Gastroesophageal sphincter (tissue), 4 donors: ENCODE measurements at regions not wholly inside any gene's neighbourhood (a gene's known extent, or its start where the extent isn't known, plus 50 kb on each side); places are given as distances from the start of the nearest gene placed in this dataset.

Source experiments
- ATAC-seq: fragments of 150-250 bp; one replicate; pipeline ENCODE4 v1.9.1; 2016; ENCODE audit warnings: mild to moderate bottlenecking, moderate library complexity
- H3K27ac ChIP-seq, 4 donors: fragments of 200-600 bp; sonication (generic) in 3 of 4; 1 replicate in 3 of 4; 2 replicates in 1 of 4; pipeline ENCODE4 v1.5.1; 2016 to 2019
- H3K27me3 ChIP-seq: fragments of 200-600 bp; sonication (generic); one replicate; pipeline ENCODE4 v1.5.1; 2019
- H3K36me3 ChIP-seq, 2 donors: fragments of 200-600 bp; sonication (generic); one replicate each; pipeline ENCODE4 v1.5.1; 2019; ENCODE audit warnings: control low read depth in 1 of 2
- H3K4me1 ChIP-seq, 3 donors: fragments of 200-600 bp; sonication (generic); 1 replicate in 2 of 3; 2 replicates in 1 of 3; pipeline ENCODE4 v1.5.1; 2016 to 2019; ENCODE audit warnings: control low read depth in 2 of 3
- H3K4me3 ChIP-seq, 2 donors: fragments of 200-600 bp; sonication (generic); one replicate each; pipeline ENCODE4 v1.5.1; 2019; ENCODE audit warnings: mild to moderate bottlenecking in 1 of 2, moderate library complexity in 1 of 2
- H3K9me3 ChIP-seq, 3 donors: fragments of 200-600 bp; sonication (generic); one replicate each; pipeline ENCODE4 v1.5.1; 2017 to 2019; ENCODE audit warnings: control low read depth in 2 of 3
- CTCF ChIP-seq, 4 experiments: fragments of 200-600 bp in 2 of 4; fragments of 450-650 bp in 2 of 4; sonication (generic) in 1 of 4; IDR thresholded peaks; one replicate each; pipeline ENCODE4 v1.5.1; 2017 to 2019; ENCODE audit warnings: antibody characterized with exemption in 4 of 4, mild to moderate bottlenecking in 2 of 4, moderate library complexity in 2 of 4
- EP300 ChIP-seq: sonication (generic); formaldehyde crosslinking; IDR thresholded peaks from one replicate; pipeline ENCODE4 v1.6.1; 2017; ENCODE audit warnings: antibody characterized with exemption, mild to moderate bottlenecking
- POLR2A ChIP-seq, 2 donors: fragments of 450-650 bp; IDR thresholded peaks; one replicate each; pipeline ENCODE4 v1.6.1; 2017; ENCODE audit warnings: antibody characterized with exemption in 2 of 2, mild to moderate bottlenecking in 2 of 2, moderate library complexity in 1 of 2
- POLR2AphosphoS5 ChIP-seq: sonication (generic); formaldehyde crosslinking; IDR thresholded peaks from one replicate; pipeline ENCODE4 v1.6.1; 2017; ENCODE audit warnings: antibody characterized with exemption
- WGBS, 2 donors: methylation state at CpG; one replicate each; pipeline ENCODE4 v1.1.5; 2018; ENCODE audit warnings: low coverage in 1 of 2; 5-methylcytosine and 5-hydroxymethylcytosine counted together

DNA sequence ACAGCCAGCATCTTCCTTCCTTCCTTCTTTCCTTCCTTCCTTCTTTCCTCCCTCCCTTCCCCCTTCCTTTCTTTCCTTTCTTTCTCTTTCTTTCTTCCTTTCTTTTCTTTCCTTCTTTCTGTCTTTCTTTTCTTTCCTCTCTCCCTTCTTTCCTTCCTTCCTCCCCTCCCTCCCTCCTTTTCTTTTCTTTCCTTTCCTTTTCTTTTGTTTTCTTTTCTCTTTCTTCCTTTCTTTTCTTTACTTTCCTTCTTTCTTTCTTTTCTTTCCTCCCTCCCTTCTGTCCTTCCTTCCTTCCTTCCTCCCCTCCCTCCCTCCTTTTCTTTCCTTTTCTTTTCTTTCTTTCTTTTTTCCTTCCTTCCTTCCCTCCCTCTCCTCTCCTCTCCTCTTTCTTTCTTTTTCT is 296.0 kb upstream of the LRRTM4 start:
- TF ChIP-seq POLR2A (IDR thresholded peaks at IDR 0.05) (no peak), CTCF (IDR thresholded peaks at IDR 0.05) (no peak), POLR2AphosphoS5 (no peak), EP300 (no peak)
- no peak for ATAC-seq
- Histone ChIP-seq H3K4me1 (no peaks in the 10 kb centered on the region), H3K27me3 (no peaks in the 10 kb centered on the region), H3K36me3 (no peaks in the 10 kb centered on the region), H3K9me3 (no peaks in the 10 kb centered on the region), H3K4me3 (no peak overlapping the region), H3K27ac (no peak overlapping the region)

DNA sequence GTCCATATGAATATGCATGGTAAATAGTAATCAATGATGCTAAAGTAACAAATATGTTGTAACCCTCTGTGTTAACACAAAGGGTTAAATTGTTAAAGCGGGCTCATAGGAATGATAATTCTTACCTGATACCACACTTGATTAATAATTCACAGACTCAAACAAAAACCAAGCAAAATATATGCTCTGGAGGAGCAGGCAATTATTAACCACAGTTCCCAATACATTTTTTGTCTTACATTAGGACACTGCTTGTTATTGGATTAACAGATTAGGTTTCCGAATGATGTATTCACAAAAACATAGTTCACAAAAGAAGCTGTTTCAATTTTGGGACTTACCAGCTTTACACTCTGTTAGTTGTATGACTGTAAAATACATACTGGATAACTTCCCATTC is 300.9 kb upstream of the LRRTM4 start:
- Histone ChIP-seq H3K9me3 (peaks cover 0 to 7% (median 0%) of the 10 kb centered on the region in 3 donors), H3K4me1 (no peaks in the 10 kb centered on the region), H3K4me3 (no peak overlapping the region), H3K27ac (no peak overlapping the region), H3K36me3 (no peaks in the 10 kb centered on the region), H3K27me3 (no peaks in the 10 kb centered on the region)
- ATAC-seq = no peak
- WGBS, 2 donors = 40 to 58% methylated on average over 1 to 2 of the region's 2 CpGs
- TF ChIP-seq POLR2A (IDR thresholded peaks at IDR 0.05) = no peak
- no peak for TF ChIP-seq POLR2AphosphoS5
- TF ChIP-seq CTCF (IDR thresholded peaks at IDR 0.05) = no peak
- TF ChIP-seq EP300 = no peak

DNA sequence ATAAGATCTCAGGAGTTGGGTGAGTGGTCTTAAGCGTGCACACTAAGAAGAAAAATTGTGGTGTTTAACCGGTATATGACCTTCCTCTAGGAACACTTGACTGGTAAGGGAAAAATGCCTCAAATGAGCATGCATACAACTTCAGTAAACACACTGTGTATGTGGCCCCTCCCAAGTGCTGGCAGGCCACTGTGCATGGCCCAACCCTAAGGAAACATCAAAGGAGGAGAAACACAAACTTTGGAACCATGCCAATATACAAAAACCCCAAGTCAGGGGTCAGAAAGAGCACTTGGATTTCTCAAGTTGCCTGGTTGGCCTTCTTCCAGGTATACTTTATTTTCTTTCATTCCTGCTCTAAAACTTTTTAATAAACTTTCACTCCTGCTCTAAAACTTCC is 308.9 kb upstream of the LRRTM4 start:
- Histone ChIP-seq H3K4me3 (no peak overlapping the region), H3K36me3 (no peaks in the 10 kb centered on the region), H3K27me3 (no peaks in the 10 kb centered on the region), H3K27ac (no peak overlapping the region), H3K4me1 (no peaks in the 10 kb centered on the region), H3K9me3 (peaks cover 0 to 8% (median 0%) of the 10 kb centered on the region in 3 donors)
- WGBS, 2 donors = 88 to 100% methylated on average over 2 of the region's 2 CpGs
- TF ChIP-seq POLR2AphosphoS5 (no peak), EP300 (no peak), POLR2A (IDR thresholded peaks at IDR 0.05) (no peak), CTCF (IDR thresholded peaks at IDR 0.05) (no peak)
- ATAC-seq = no peak

DNA sequence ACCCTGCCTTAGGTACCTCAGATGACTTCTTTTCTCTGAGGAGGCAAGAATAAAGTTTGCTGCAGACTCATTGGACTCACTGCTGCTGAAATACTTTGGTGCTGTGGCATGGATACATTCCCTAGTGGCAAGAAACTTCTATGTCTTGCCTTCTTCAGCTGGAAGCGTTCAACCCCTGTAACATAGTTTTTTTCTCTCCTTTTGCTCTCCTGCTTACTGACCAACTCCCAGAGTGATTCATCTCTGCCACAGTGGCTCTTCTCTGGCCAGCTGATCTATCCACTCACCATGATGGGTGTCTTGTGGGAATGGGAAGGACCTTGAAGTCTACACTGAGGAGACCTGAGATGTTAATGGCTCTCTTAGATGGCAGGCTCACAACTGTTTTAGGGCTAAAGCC is 309.3 kb upstream of the LRRTM4 start:
- ATAC-seq = no peak
- TF ChIP-seq CTCF (IDR thresholded peaks at IDR 0.05) (no peak), EP300 (no peak), POLR2A (IDR thresholded peaks at IDR 0.05) (no peak), POLR2AphosphoS5 (no peak)

DNA sequence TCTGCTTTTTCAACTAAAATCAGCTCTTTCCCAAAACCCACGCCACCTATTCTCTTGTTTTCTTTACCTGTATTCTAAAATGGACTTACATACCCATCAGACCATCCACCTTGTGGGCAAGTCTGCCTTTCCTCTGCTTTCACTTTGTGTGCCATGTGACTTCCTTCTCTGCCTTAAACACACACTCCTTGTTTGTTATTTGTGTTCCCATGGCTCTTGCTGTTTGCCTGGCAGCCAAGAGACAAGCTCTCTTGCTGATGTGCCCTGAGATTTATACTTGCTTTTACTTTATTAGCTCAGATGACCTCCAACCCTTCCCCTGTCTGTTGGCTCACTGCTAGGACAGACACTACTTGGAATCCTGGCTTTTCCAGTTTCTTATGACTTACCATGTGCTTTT is 309.7 kb upstream of the LRRTM4 start:
- Histone ChIP-seq H3K4me1 (no peaks in the 10 kb centered on the region), H3K27me3 (no peaks in the 10 kb centered on the region), H3K36me3 (no peaks in the 10 kb centered on the region), H3K9me3 (peaks cover 0 to 8% (median 0%) of the 10 kb centered on the region in 3 donors), H3K4me3 (no peak overlapping the region), H3K27ac (no peak overlapping the region)
- no peak for ATAC-seq
- TF ChIP-seq EP300 = no peak
- no peak for TF ChIP-seq POLR2AphosphoS5
- no peak for TF ChIP-seq CTCF (IDR thresholded peaks at IDR 0.05)
- no peak for TF ChIP-seq POLR2A (IDR thresholded peaks at IDR 0.05)
- 0 to 38% methylated on average over 1 of the region's 1 CpG for WGBS, 2 donors

More for the DNA sequence above, 309.3 kb upstream of the LRRTM4 start:
- no peaks in the 10 kb centered on the region for H3K27me3 ChIP-seq
- no peak overlapping the region for H3K4me3 ChIP-seq
- peaks cover 0 to 8% (median 0%) of the 10 kb centered on the region in 3 donors for H3K9me3 ChIP-seq
- WGBS, 2 donors = 63 to 85% methylated on average over 1 of the region's 1 CpG
- no peak overlapping the region for H3K27ac ChIP-seq
- no peaks in the 10 kb centered on the region for H3K4me1 ChIP-seq
- H3K36me3 ChIP-seq = no peaks in the 10 kb centered on the region
